HG02623 (cell line): ENCODE measurements at regions not wholly inside any gene's neighbourhood (a gene's known extent, or its start where the extent isn't known, plus 50 kb on each side); places are given as distances from the start of the nearest gene placed in this dataset.

ENCODE experiments used
- ATAC-seq: cut with Tn5 transposase; IDR thresholded peaks from one replicate; pipeline ENCODE4 v1.9.1; 2021; ENCODE audit warnings: moderate library complexity; ENCODE audit not compliant: unreplicated experiment

DNA sequence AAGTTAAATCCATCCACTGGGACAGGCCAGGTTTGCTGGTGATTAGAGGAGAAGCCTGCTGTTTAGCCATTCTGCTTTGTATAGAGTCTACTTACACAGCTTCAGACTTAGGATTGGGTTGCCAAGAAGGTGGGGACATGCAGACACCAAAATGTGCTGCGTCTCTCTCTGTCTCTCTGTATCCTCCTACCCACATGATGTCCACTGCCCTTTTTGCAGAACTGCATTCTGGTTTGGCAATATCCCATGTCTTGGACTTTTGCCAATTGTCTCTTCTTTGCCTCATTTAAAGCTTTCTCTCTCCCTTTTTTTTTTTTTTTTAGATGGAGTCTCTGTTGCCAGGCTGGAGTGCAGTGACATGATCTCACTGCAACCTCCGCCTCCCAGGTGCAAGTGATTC is 261.1 kb upstream of the FN1 start:
- ATAC-seq = no peak

- no peak for ATAC-seq
These were observed 260.0 kb upstream of the FN1 start for GRCh38 chr2:215695861-215696260.

- no peak for ATAC-seq
These were observed 258.2 kb upstream of the FN1 start for GRCh38 chr2:215693999-215694580.

DNA sequence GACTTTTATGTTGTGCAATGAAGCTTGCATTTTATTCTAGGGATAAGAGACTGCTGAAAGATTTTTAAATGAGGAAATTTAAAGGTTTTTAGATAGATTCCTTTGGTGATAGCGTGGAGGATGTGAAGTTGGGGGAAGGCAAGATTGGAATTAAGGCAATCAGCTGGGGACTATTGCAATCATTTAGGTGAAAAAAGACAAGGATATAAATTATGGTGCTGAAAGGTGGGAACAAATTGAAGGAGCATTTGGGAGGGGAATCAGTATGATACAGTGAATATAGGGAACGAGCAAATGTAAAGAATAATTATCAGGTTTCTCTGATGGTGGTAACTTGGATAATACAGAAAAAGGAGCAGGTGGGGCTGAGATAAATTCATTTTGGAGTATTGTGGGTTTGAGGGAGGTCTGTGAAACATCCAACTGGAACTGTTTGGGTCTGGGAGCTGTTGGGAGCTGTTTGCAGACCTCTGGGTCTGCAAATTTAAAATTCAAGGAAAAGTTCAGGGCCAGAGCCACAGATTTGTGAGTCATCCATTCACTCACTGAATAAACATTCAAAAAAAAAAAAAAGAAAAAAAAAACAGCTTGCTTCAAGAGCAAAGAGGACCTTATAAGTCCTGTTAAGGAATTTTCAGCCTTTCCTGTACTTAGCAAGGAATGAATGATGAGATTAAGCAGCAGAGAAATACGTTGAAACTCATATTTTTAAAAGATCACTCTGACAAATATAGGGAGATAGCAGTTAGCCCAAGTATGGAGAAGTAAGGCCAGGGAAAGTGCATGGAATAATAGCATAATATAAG is 257.5 kb upstream of the FN1 start:
- ATAC-seq = no peak

- ATAC-seq = no peak
These were observed 256.7 kb upstream of the FN1 start for GRCh38 chr2:215692387-215693079.

DNA sequence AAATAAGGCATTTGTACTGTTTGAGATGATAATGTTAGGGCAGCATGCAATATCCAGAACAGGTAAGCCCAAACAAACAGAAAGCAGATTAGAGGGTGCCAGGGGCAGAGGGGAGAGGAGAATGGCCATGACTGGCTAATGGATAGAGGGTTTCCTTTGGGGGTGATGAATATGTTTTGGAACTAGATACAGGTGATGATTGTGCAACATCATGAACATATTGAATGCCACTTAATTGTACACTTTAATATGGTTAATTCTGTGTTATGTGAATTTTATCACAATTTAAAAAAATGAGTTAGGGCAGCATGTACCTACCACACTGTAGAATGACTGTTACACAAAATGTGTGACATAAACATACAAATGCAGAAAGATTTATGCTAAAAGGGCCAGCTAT is 255.5 kb upstream of the FN1 start:
- no peak for ATAC-seq

DNA sequence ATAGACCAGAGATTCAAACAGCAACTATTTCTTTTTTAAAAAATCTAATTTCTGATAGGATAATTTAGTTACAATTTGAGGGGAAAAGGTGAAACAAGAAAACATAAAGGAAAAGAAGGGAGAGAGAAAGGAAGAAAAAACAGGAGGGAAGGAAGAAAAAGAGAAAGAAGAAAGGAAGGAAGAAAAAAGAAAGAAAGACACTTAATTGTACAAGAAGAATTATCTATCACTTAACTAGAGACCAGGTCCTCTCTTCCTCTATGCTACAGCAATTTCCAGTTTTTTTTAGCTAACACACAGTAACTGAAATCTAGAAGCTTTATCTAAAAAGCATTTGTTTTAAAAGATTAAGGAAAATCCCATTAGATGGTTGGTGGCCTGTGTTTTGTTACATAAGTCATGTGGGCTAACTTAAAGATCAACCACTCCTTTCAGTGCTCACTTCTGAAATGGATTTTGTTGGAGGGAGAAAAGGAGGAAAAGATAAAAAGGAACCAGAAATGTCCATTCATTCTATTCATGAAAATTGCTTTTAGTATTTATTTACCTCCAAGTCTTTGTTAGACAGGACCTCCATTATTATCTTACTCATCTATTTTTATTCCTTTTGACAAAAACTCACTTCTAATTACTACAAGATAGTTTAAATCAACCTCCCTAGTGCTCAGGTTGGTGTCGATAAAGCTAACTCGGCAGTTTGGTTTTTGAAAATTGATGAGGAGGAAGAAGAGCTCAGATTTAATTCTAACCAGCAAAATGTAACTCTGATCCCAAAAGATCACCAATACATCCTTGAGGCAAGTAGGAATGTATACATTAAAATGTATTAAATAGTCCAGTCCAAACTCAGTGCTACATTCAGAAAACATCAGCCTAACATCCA is 251.5 kb upstream of the FN1 start:
- no peak for ATAC-seq

GRCh38 chr2:215685238-215685990 is 249.5 kb upstream of the FN1 start:
- ATAC-seq = no peak

GRCh38 chr2:215684448-215685237 is 248.8 kb upstream of the FN1 start:
- no peak for ATAC-seq

- ATAC-seq = no peak
These were observed 247.4 kb upstream of the FN1 start for GRCh38 chr2:215683295-215683694.

- no peak for ATAC-seq
These were observed 246.1 kb upstream of the FN1 start for GRCh38 chr2:215681799-215682596.

GRCh38 chr2:215680605-215681598 is 245.0 kb upstream of the FN1 start:
- ATAC-seq = no peak

GRCh38 chr2:215678094-215678493 is 242.2 kb upstream of the FN1 start:
- no peak for ATAC-seq

DNA sequence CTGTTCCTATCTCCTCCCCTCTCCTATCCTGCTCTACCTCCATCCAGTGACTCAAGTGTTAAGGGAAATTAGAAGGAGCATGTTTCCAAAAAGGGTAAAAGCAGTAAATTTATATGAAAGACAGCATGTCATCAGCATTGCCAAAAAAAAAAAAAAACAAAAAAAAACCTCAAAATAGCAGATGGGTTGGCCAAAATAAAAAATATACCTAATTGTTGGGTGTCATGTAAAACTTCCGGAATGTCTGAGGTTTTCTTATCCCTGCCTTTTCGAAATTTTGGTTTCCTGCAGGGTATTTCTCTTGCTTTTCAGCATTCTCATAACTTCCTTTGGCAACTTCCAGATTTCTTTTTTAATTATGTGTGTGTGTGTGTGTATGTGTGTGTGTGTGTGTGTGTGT is 241.6 kb upstream of the FN1 start:
- ATAC-seq = no peak

DNA sequence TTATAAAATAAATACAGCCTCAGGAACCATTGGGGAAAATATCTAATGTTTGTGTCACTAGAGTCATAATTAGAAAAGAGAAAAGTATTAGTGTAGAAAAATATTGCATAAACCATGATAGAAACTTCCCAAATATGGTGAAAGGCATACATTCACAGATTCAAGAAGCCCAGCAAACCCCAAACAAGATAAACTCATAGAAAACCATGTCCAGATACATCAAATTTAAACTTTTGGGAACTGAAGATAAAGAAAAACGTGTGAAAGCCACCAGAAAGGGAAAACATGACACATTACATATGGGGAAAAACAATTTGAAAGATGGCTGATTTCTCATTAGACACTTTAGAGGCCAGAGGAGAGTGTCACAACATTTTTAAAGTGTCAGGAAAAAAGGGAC is 236.5 kb upstream of the FN1 start:
- ATAC-seq = no peak

GRCh38 chr2:215671691-215672090 is 235.8 kb upstream of the FN1 start:
- no peak for ATAC-seq

DNA sequence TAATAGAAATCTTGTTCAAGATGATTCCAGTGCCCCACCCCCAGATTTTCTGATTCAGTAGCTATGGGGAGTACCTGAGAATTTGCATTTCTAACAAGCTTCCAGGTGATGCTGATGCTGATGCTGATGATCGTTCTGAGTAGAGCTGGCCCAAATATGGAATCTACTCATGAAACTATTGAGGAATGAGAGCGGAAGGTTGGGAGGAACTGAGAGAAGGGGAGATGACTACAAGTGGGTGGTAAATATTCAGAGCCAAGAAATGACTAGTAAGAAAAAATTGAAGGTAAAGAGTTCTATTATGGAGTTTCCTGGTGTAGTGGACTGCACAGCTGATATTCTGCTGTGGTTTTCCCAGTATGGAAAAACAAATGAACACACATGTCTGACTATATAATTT is 235.4 kb upstream of the FN1 start:
- no peak for ATAC-seq

DNA sequence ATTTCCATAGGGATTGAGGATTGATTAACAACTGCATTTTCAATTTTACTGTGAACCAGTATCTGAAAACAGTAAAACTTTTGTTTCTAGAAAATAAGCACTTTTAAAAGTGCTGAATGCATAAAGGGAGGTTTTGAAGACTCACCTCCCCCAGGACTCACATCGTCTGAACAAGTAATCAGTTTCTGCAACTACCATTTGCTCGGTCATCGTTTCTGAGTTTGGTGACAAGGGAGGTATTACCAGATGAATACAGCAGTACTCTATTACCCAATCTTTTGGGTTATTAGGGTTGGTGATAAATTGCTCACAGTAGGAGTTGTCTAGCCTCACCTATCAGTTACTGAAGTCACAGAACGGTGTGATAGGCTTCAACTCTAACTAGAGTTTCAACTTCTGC is 234.5 kb upstream of the FN1 start:
- no peak for ATAC-seq
